Small intestine (tissue), 7 donors: ENCODE measurements at regions not wholly inside any gene's neighbourhood (a gene's known extent, or its start where the extent isn't known, plus 50 kb on each side); places are given as distances from the start of the nearest gene placed in this dataset.
"Not testable (repeated sequence)": the region's sequence is repeated elsewhere in the genome, so short reads cannot be mapped to it uniquely, and the experiment has no call there.

Source experiments
- DNase-seq, 2 donors: peaks; one replicate each; pipeline versions ENCODE4 v3.0.0 to v3.0.0-alpha.2; 2013
- FAIRE-seq: peaks from 2 replicates; lab custom pipeline; 2012; peaks lifted over from hg19 to GRCh38; lab: Jason Lieb, UNC
- H3K27ac ChIP-seq, 3 donors: one replicate each; pipeline ENCODE4 v1.5.1; 2013; ENCODE audit warnings: low read length in 2 of 3, mild to moderate bottlenecking in 2 of 3, control low read depth in 1 of 3, inconsistent platforms in 1 of 3, low read depth in 1 of 3, moderate library complexity in 1 of 3
- H3K27me3 ChIP-seq, 3 donors: one replicate each; pipeline ENCODE4 v1.6.1; 2013; ENCODE audit warnings: low read length in 3 of 3, inconsistent platforms in 1 of 3; ENCODE audit not compliant: control insufficient read depth in 3 of 3, insufficient read depth in 3 of 3
- H3K36me3 ChIP-seq, 3 donors: one replicate each; pipeline ENCODE4 v1.6.1; 2013; ENCODE audit warnings: low read length in 3 of 3, inconsistent platforms in 1 of 3, low read depth in 1 of 3, mild to moderate bottlenecking in 1 of 3, moderate library complexity in 1 of 3; ENCODE audit not compliant: control insufficient read depth in 3 of 3, insufficient read depth in 2 of 3
- H3K4me1 ChIP-seq, 3 donors: one replicate each; pipeline ENCODE4 v1.6.1; 2013; ENCODE audit warnings: low read length in 2 of 3, inconsistent platforms in 1 of 3, low read depth in 1 of 3, mild to moderate bottlenecking in 1 of 3, moderate library complexity in 1 of 3; ENCODE audit not compliant: control insufficient read depth in 3 of 3, insufficient read depth in 2 of 3
- H3K4me3 ChIP-seq, 3 donors: one replicate each; pipeline ENCODE4 v1.5.1; 2013; ENCODE audit warnings: low read length in 3 of 3, control low read depth in 1 of 3, inconsistent platforms in 1 of 3, low read depth in 1 of 3, mild to moderate bottlenecking in 1 of 3, moderate library complexity in 1 of 3
- H3K9me3 ChIP-seq, 2 donors: one replicate each; pipeline ENCODE4 v1.6.1; 2013; ENCODE audit warnings: low read depth in 1 of 2, low read length in 1 of 2; ENCODE audit not compliant: control insufficient read depth in 2 of 2, insufficient read depth in 1 of 2
- WGBS, 3 donors: extraction: QIAGEN DNeasy Blood & Tissue Kit; methylation state at CpG; one replicate each; pipeline ENCODE4 v1.1.7; 2013; 5-methylcytosine and 5-hydroxymethylcytosine counted together
- donor health status: healthy with polysubstance abuse.
- donor health status: control.
- donor health status: control.
- donor health status: Bipolar disorder and iron deficiency.
- donor health status: healthy.

GRCh38 chr9:135173066-135173465 lies 85.6 kb downstream of the OLFM1 start:
- Histone ChIP-seq H3K4me1 (no peaks in the 10 kb centered on the region), H3K27ac (no peak overlapping the region), H3K9me3 (no peaks in the 10 kb centered on the region), H3K4me3 (no peak overlapping the region), H3K36me3 (no peaks in the 10 kb centered on the region), H3K27me3 (no peaks in the 10 kb centered on the region)
- FAIRE-seq (no peak), DNase-seq (no peak)
- 80 to 90% (median 88%) methylated on average over 6 of the region's 6 CpGs for WGBS, 3 donors

DNA sequence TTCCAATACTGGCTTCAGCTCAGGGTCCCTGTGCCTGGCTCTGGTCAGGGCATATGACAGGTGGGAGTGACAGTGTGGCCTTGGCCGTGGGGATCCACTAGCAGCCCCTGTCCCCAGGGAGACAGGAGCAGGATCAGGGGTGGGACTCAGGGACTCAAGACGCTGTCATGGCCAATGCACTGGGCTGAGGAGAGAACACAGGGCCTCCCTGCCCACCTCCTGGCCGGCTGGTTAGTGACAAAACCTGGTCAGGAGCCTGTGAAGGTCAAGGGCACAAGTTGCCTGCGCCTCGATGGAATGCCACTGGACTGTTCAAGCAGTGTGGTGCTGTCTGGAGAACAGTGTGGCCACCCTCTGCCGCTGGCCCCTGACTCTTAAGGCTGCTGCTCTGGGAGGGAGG lies 86.8 kb downstream of the OLFM1 start:
- no peak for DNase-seq
- H3K4me1 ChIP-seq, result no peaks in the 10 kb centered on the region
- H3K4me3 ChIP-seq, result no peak overlapping the region
- no peaks in the 10 kb centered on the region for H3K27me3 ChIP-seq
- no peaks in the 10 kb centered on the region for H3K36me3 ChIP-seq
- FAIRE-seq, result no peak
- no peaks in the 10 kb centered on the region for H3K9me3 ChIP-seq
- no peak overlapping the region for H3K27ac ChIP-seq
- 54 to 70% (median 69%) methylated on average over 6 of the region's 6 CpGs for WGBS, 3 donors

- no peaks in the 10 kb centered on the region for H3K36me3 ChIP-seq
- DNase-seq (no peak), FAIRE-seq (no peak)
- no peak overlapping the region for H3K4me3 ChIP-seq
- H3K27ac ChIP-seq, result no peak overlapping the region
- H3K4me1 ChIP-seq, result no peaks in the 10 kb centered on the region
- WGBS, 3 donors, result 72 to 82% (median 76%) methylated on average over 11 of the region's 11 CpGs
- no peaks in the 10 kb centered on the region for H3K9me3 ChIP-seq
- no peaks in the 10 kb centered on the region for H3K27me3 ChIP-seq
Measured at GRCh38 chr9:135174981-135175380, 87.5 kb downstream of the OLFM1 start.

- Histone ChIP-seq H3K36me3 (no peaks in the 10 kb centered on the region), H3K4me1 (no peaks in the 10 kb centered on the region), H3K4me3 (no peak overlapping the region), H3K27me3 (no peaks in the 10 kb centered on the region), H3K27ac (no peak overlapping the region), H3K9me3 (no peaks in the 10 kb centered on the region)
- DNase-seq, result no peak
- 71 to 77% (median 72%) methylated on average over 20 of the region's 20 CpGs for WGBS, 3 donors
- FAIRE-seq, result no peak
Measured at GRCh38 chr9:135176284-135176683, 88.8 kb downstream of the OLFM1 start.

DNA sequence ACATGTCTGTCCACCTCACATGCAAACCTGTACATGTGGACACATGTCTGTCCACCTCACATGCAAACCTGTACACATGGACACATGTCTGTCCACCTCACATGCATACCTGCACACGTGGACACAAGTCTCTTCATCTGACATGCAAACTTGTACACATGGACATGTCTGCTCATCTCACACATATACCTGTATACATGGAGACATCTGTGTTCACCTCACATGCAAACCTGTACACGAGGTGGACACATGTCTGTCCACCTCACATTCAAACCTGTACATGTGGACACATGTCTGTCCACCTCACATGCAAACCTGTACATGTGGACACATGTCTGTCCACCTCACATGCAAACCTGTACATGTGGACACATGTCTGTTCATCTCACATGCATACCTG lies 90.1 kb downstream of the OLFM1 start:
- WGBS, 3 donors, result 27 to 55% (median 29%) methylated on average over 2 of the region's 2 CpGs
- H3K27me3 ChIP-seq, H3K4me1 ChIP-seq, FAIRE-seq, H3K9me3 ChIP-seq, H3K36me3 ChIP-seq, DNase-seq, H3K4me3 ChIP-seq, H3K27ac ChIP-seq: not testable (repeated sequence)

GRCh38 chr9:135178498-135178897 lies 91.0 kb downstream of the OLFM1 start:
- WGBS, 3 donors, result 67 to 74% (median 73%) methylated on average over 10 of the region's 10 CpGs
- no peaks in the 10 kb centered on the region for H3K9me3 ChIP-seq
- no peak overlapping the region for H3K27ac ChIP-seq
- no peaks in the 10 kb centered on the region for H3K4me1 ChIP-seq
- DNase-seq, result no peak
- H3K4me3 ChIP-seq, result no peak overlapping the region
- no peaks in the 10 kb centered on the region for H3K27me3 ChIP-seq
- no peaks in the 10 kb centered on the region for H3K36me3 ChIP-seq
- no peak for FAIRE-seq

GRCh38 chr9:135179041-135179440 lies 91.6 kb downstream of the OLFM1 start:
- H3K36me3 ChIP-seq, result no peaks in the 10 kb centered on the region
- no peak for FAIRE-seq
- no peak overlapping the region for H3K27ac ChIP-seq
- no peaks in the 10 kb centered on the region for H3K9me3 ChIP-seq
- H3K27me3 ChIP-seq, result no peaks in the 10 kb centered on the region
- WGBS, 3 donors, result 62 to 71% (median 71%) methylated on average over 10 of the region's 10 CpGs
- no peak overlapping the region for H3K4me3 ChIP-seq
- DNase-seq, result no peak
- H3K4me1 ChIP-seq, result no peaks in the 10 kb centered on the region

DNA sequence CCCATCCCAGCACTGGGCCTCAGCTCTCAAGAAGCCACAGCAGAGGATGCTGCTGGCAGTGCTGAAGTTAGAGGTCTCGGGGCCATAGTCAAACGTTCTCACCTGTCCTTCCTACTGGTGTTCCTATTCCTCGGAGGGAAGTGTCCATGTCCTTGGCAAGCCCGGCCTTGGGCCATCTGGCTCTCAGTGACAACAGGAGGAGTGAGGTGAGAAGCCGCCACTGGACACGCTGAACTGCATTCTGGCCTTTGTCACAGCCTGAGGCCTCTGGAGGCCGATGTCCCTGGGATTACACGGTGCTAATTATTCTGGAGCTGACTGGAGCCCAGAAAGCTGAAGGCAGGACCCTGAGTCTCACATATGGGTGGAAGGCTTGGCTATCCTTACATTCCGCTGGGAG lies 92.5 kb downstream of the OLFM1 start:
- Histone ChIP-seq H3K27ac (no peak overlapping the region), H3K4me3 (no peak overlapping the region), H3K4me1 (no peaks in the 10 kb centered on the region), H3K9me3 (no peaks in the 10 kb centered on the region), H3K36me3 (no peaks in the 10 kb centered on the region), H3K27me3 (peaks cover 0 to 3% (median 0%) of the 10 kb centered on the region in 3 donors)
- DNase-seq (no peak), FAIRE-seq (no peak)
- WGBS, 3 donors, result 62 to 81% (median 79%) methylated on average over 9 of the region's 9 CpGs

GRCh38 chr9:135180586-135180985 lies 93.1 kb downstream of the OLFM1 start:
- no peak overlapping the region for H3K27ac ChIP-seq
- no peaks in the 10 kb centered on the region for H3K36me3 ChIP-seq
- H3K27me3 ChIP-seq, result peaks cover 0 to 4% (median 0%) of the 10 kb centered on the region in 3 donors
- FAIRE-seq, result no peak
- WGBS, 3 donors, result 25 to 66% (median 61%) methylated on average over 4 of the region's 4 CpGs
- DNase-seq, result no peak
- no peaks in the 10 kb centered on the region for H3K4me1 ChIP-seq
- no peak overlapping the region for H3K4me3 ChIP-seq
- no peaks in the 10 kb centered on the region for H3K9me3 ChIP-seq
